ENCODE measurements at regions not wholly inside any gene's neighbourhood (a gene's known extent, or its start where the extent isn't known, plus 50 kb on each side); places are given as distances from the start of the nearest gene placed in this dataset.
"Not testable (repeated sequence)": the region's sequence is repeated elsewhere in the genome, so short reads cannot be mapped to it uniquely, and the experiment has no call there.

DNA sequence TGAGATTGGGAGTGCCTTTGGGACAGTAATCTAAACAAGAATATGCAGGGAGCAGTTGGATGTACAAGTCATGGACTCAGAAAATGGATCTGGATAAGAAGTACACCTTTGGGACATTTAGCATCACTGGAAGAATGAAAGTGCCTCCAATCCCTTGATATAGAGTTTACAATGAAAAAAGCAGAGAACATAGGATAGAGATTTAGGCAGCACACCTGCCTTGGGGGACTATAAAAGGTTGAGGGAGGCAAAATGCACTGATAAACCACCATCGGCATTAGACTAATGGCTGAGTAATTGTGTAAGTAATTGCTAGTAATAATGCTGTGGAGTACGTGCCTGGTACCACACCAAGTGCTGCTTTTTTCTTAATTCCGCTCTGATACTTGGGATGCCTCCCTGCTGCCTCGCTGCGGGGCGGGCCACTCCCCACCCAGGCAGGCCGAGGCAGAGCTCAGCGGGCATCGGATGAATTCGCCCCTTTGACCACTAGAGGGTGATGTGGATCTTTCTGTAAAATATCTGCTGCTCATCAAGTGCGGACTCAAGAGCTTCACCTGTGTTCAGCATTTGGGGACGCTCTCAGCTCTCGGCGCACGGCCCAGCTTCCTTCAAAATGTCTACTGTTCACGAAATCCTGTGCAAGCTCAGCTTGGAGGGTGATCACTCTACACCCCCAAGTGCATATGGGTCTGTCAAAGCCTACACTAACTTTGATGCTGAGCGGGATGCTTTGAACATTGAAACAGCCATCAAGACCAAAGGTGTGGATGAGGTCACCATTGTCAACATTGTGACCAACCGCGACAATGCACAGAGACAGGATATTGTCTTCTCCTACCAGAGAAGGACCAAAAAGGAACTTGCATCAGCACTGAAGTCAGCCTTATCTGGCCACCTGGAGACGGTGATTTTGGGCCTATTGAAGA is 99.9 kb downstream of the ANKRD18B start:
- in situ Hi-C loops (cut with HindIII; ENCODE audit: low pct_unique_long_range_greater_than_20kb, low sequenced_read_pairs), result no loop called here
- peak; percentile 47 to 82 for DNase-seq (ENCODE audit: low read depth in 1 of 2, low spot score in 1 of 2)
- no peak for TF ChIP-seq JUND (IDR thresholded peaks at IDR 0.05; ENCODE audit: low read depth)

DNA sequence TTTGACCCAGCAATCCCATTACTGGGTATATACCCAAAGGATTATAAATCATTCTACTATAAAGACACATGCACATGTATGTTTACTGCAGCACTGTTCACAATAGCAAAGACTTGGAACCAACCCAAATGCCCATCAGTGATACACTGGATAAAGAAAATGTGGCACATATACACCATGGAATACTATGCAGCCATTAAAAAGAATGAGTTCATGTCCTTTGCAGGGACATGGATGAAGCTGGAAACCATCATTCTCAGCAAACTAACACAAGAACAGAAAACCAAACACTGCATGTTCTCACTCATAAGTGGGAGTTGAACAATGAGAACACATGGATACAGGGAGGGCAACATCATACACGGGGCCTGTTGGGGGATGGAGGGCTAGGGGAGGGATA is 104.3 kb downstream of the ANKRD18B start:
- in situ Hi-C loops (cut with HindIII; ENCODE audit: low pct_unique_long_range_greater_than_20kb, low sequenced_read_pairs); DNase-seq (ENCODE audit: low read depth in 1 of 2, low spot score in 1 of 2): not testable (repeated sequence)

DNA sequence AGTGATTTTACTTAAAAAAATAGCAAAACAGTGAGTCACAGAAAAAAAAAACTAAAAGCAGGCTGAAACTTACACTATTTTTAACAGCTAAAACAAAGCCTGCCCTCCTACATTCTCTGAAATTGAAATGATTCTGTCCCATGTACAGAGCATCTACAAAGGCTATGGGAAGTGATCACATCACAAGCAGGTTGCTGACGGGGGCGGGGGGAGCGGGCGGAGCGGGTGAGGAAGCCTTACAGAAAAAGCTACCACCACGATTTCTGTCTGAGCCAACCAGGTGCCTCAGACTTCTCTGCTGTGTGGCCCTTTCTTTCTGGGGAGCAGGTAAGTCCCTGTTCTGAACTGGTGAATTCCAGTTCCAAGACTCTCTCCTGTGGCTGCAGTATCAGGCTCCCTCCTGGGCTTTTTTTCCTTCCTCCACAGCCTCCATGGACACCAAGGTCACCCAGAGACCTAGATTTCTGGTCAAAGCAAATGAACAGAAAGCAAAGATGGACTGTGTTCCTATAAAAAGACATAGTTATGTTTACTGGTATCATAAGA is 104.9 kb downstream of the ANKRD18B start:
- in situ Hi-C loops (cut with HindIII; ENCODE audit: low pct_unique_long_range_greater_than_20kb, low sequenced_read_pairs), result no loop called here
- DNase-seq (ENCODE audit: low read depth in 1 of 2, low spot score in 1 of 2), result no peak
- no peak for TF ChIP-seq JUND (IDR thresholded peaks at IDR 0.05; ENCODE audit: low read depth)

DNA sequence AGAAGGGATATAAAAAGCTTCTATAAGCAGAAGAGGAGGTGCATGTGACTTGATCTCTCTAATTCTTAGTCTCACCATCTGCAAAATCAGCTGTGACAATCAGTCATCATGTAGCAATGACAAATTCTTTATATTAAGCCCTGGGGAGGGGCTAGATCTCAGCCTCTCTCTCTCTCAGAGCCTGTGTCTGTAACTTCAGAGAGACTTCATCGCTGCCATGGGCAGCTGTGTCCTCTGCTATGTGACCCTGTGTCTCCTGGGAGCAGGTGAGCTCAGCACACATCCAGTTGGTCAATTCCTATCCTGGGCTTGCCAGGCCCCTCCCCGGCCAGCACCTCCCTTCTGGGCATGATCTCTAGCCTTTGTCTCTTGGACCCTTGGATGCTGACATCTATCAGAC is 109.6 kb downstream of the ANKRD18B start:
- TF ChIP-seq JUND (IDR thresholded peaks at IDR 0.05; ENCODE audit: low read depth), result no peak
- no peak for DNase-seq (ENCODE audit: low read depth in 1 of 2, low spot score in 1 of 2)
- in situ Hi-C loops (cut with HindIII; ENCODE audit: low pct_unique_long_range_greater_than_20kb, low sequenced_read_pairs), result no loop called here

DNA sequence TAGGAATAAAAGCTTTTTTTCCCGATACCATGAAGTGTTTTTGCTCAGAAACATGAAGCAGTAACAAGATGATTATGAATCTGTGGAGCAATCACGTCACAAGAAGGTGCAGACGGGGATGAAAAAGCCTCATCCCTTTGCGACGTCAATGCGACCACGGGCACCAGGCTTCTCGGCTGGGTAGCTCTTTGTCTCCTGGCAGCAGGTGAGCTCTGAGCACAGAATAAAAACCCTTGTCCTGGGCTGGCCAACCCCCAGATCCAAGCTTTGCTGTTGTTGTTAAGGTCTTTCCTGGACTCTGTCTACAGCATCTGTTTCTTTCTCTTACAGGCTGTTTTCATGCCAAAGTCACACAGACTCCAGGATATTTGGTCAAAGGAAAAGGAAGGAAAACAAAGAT is 113.8 kb downstream of the ANKRD18B start:
- in situ Hi-C loops (cut with HindIII; ENCODE audit: low pct_unique_long_range_greater_than_20kb, low sequenced_read_pairs), result no loop called here
- DNase-seq (ENCODE audit: low read depth in 1 of 2, low spot score in 1 of 2), result no peak
- no peak for TF ChIP-seq JUND (IDR thresholded peaks at IDR 0.05; ENCODE audit: low read depth)

DNA sequence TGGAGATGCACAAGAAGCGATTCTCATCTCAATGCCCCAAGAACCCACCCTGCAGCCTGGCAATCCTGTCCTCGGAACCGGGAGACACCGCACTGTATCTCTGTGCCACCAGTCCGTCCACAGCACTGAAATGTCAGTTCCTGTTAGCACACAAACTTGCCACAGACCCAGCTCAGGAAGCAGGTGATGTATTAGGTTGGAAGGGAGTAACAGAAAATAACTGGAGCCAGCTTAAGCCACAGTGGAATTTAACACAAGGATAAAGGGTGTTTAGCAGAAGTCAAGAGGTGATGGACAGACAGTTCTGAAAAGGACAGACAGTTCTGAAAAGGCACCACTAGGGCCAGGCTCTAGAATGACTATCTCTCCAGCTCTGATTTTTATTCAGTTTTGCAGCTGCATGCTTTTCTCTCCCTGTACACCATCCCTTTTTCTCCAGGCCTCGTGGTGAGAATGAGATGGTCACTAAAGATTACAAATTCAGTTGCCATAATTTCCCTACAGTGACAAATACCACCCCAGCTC is 114.4 kb downstream of the ANKRD18B start:
- no peak for TF ChIP-seq JUND (IDR thresholded peaks at IDR 0.05; ENCODE audit: low read depth)
- in situ Hi-C loops (cut with HindIII; ENCODE audit: low pct_unique_long_range_greater_than_20kb, low sequenced_read_pairs), result no loop called here
- no peak for DNase-seq (ENCODE audit: low read depth in 1 of 2, low spot score in 1 of 2)

DNA sequence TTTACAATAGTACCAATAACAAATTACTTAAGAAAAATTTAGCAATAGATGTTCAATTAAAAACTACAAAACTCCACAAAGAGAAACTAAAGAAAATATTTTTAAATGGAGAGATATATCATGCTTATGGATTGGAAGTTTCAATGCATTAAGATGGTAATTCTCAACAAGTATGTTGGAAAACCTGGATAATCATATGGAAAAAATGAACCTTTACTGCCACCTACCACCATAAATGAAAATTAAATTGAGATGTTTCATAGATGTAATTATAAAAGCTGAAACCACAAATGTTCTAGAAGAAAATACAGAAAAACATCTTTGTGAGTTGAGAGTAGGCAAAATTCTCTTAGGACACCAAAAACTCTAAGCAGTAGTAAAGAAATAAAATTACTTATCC is 121.7 kb downstream of the ANKRD18B start:
- DNase-seq (ENCODE audit: low read depth in 1 of 2, low spot score in 1 of 2), result no peak
- TF ChIP-seq JUND (IDR thresholded peaks at IDR 0.05; ENCODE audit: low read depth), result no peak
- in situ Hi-C loops (cut with HindIII; ENCODE audit: low pct_unique_long_range_greater_than_20kb, low sequenced_read_pairs), result no loop called here

DNA sequence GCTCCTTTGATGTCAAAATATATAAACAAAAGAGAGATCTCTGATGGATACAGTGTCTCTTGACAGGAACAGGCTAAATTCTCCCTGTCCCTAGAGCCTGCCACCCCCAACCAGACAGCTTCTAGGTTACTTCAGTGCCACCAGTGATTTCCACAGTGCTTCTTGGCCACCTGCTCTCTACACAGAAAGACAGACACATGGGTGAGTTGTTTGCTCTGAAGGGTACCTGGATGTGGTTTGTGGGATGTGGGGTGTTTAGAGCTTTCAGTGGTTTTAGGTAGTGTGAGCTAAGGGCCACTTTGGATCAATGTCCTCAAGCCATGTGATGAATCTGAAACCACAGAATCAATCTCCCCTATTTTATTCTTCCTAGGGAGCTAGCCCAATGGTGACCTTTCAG is 125.4 kb downstream of the ANKRD18B start:
- DNase-seq (ENCODE audit: low read depth in 1 of 2, low spot score in 1 of 2), result no peak
- no peak for TF ChIP-seq JUND (IDR thresholded peaks at IDR 0.05; ENCODE audit: low read depth)
- in situ Hi-C loops (cut with HindIII; ENCODE audit: low pct_unique_long_range_greater_than_20kb, low sequenced_read_pairs), result no loop called here

DNA sequence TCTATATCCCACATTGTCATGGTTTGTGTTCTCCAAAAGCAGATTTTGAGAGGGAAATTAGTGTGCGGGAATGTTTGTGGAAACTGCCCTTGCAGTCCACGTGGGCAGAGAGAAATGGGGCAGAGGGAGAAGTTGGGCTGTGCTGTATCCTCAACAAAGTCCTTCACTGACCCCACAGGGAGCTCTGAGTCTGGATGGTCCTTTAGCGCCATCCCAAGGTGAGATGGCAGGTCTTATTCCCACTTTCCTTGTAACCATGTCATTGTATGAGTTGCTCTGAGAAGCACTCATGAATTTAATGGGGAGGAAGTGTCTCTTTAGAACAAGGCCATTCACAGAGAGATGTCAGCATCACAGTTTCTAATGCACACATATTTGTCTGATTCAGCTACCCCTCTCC is 127.1 kb downstream of the ANKRD18B start:
- TF ChIP-seq JUND (IDR thresholded peaks at IDR 0.05; ENCODE audit: low read depth), result no peak
- in situ Hi-C loops (cut with HindIII; ENCODE audit: low pct_unique_long_range_greater_than_20kb, low sequenced_read_pairs), result no loop called here

DNA sequence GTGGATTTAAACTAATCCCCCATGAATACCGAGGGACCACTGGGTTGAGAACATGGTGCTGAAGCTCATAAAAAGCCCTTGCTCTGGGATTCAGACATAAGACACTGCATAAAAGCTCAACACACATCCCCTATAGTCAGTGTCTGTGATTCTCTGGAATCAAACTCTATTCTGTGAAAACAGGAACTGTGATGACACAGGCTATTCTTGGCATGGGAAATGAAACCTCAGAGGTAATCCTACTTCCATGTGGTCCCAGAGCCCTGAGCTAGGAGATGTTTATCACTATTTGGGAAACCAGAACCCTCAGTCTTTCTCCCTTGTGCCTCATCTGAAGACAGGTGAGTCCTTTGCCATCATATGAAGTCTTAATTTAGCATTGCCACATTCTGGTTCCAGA is 135.4 kb upstream of the PRSS3 start:
- no peak for TF ChIP-seq JUND (IDR thresholded peaks at IDR 0.05; ENCODE audit: low read depth)
- in situ Hi-C loops (cut with HindIII; ENCODE audit: low pct_unique_long_range_greater_than_20kb, low sequenced_read_pairs), result no loop called here
- DNase-seq (ENCODE audit: low read depth in 1 of 2, low spot score in 1 of 2), result no peak

More for the DNA sequence above, 127.1 kb downstream of the ANKRD18B start:
- no peak for DNase-seq (ENCODE audit: low read depth in 1 of 2, low spot score in 1 of 2)

DNA sequence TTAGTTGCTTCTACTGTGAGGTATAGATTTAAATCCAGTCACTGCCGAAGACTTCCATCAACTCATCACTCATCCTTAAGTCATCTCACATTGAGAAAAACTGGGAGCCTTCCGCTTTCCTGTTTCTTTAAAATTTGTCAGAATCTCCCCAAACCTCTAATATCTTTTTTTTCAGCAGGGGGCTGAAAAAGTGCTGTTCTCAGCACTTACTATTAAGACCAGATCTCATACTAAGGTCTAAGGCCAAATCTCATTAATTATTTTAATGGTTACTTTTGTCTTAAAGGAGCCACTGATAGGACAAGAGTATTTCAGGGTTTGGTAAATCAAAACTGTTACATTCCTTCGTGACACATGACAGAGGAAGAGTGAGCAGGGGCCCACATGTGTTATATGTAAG is 134.6 kb upstream of the PRSS3 start:
- in situ Hi-C loops (cut with HindIII; ENCODE audit: low pct_unique_long_range_greater_than_20kb, low sequenced_read_pairs), result no loop called here
- DNase-seq (ENCODE audit: low read depth in 1 of 2, low spot score in 1 of 2), result no peak
- TF ChIP-seq JUND (IDR thresholded peaks at IDR 0.05; ENCODE audit: low read depth), result no peak

DNA sequence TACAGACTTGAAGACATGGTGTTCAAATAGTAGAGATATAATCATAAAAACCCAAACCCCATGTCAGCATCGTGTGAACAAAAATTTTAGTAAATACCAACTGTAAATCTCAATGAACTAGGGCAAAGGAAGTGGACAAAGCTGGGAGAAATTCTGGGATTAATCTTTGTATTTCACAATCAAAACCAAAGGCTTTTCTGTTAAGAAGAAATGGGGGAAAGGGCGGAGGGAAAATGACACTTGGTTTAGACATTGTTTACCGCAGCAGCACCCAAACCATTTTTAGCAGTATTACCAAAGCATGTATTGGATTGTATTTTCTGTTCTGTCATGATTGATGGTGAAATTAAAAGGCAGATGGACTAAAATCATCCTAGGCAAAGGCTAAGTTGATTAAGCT is 134.2 kb upstream of the PRSS3 start:
- TF ChIP-seq JUND (IDR thresholded peaks at IDR 0.05; ENCODE audit: low read depth), result no peak
- in situ Hi-C loops (cut with HindIII; ENCODE audit: low pct_unique_long_range_greater_than_20kb, low sequenced_read_pairs), result no loop called here
- no peak for DNase-seq (ENCODE audit: low read depth in 1 of 2, low spot score in 1 of 2)

DNA sequence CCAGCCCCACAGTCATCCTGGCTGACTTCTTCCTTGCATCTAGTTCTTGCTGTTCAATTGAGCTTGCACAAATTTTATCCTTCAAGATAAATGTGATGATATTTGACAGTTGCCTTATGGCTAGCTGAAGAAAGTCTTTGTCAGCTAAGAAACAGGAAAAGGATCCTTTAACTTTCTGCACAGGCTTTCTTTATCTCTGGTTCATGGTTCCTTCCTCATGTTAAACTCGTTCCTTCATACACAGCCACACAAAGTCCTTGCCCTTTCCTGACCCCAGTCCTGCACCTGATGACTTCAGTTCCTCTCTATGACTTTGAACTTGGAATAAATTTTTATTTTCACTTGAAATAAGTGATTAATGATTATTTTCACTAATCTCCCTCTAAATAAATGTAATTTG is 132.5 kb upstream of the PRSS3 start:
- no peak for DNase-seq (ENCODE audit: low read depth in 1 of 2, low spot score in 1 of 2)
- TF ChIP-seq JUND (IDR thresholded peaks at IDR 0.05; ENCODE audit: low read depth), result no peak
- in situ Hi-C loops (cut with HindIII; ENCODE audit: low pct_unique_long_range_greater_than_20kb, low sequenced_read_pairs), result no loop called here

DNA sequence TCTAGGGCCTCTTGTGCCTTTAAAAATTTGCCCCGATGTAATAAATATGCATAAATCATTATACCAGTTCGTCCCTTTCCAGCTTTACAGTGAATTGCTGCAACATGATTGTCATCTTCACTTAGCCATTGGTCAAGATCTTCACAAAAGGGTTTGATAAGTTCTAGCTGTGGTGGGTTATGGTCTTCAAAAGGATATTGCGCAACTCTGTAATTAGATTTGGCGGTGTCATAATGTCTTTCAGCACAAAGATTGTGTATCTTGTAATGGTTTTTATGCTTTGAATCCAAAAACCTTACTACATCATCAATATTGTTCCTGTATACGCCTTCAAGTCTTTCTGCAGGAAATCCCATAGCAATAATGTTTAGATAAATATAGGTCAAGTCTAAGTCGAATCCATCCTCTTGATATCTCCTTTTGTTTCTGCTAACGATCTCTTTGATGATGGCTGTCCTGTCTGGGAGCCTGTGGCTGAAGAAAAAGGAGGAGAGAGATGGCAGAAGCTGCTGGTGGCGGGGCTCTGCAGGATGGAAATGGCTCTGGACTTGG is 119.1 kb upstream of the PRSS3 start:
- in situ Hi-C loops (cut with HindIII; ENCODE audit: low pct_unique_long_range_greater_than_20kb, low sequenced_read_pairs); DNase-seq (ENCODE audit: low read depth in 1 of 2, low spot score in 1 of 2): not testable (repeated sequence)
